Dermis microvascular lymphatic vessel endothelial cell (primary cell): ENCODE measurements at regions not wholly inside any gene's neighbourhood (a gene's known extent, or its start where the extent isn't known, plus 50 kb on each side); places are given as distances from the start of the nearest gene placed in this dataset.
A peak's percentile ranks its signal among the peaks of the same experiment; 100 is the strongest.
"Not testable (repeated sequence)": the region's sequence is repeated elsewhere in the genome, so short reads cannot be mapped to it uniquely, and the experiment has no call there.

ENCODE experiments used
- DNase-seq, 2 donors: peaks; one replicate each; pipeline versions ENCODE4 v3.0.0 to v3.0.0-alpha.2; 2010; ENCODE audit warnings: low read depth in 2 of 2

GRCh38 chr7:149683181-149683580, 90.2 kb downstream of the ZNF467 start:
- no peak for DNase-seq

DNA sequence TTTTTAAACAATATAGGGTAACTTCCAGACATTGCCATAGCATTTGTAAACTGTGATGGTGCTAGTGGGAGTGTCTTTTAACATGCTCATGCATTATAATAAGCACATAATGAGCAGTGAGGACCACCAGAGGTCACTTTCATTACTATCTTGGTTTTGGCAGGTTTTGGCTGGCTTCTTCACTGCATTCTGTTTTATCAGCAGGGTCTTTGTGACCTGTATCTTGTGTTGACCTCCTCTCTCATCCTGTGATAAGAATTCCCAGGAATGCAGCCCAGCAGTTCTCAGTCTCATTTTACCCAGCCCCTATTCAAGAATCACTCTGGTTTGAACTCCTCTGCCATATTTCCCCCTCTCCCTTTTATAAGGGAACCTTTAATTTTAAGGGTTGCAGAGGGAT, 91.3 kb downstream of the ZNF467 start:
- no peak for DNase-seq

DNA sequence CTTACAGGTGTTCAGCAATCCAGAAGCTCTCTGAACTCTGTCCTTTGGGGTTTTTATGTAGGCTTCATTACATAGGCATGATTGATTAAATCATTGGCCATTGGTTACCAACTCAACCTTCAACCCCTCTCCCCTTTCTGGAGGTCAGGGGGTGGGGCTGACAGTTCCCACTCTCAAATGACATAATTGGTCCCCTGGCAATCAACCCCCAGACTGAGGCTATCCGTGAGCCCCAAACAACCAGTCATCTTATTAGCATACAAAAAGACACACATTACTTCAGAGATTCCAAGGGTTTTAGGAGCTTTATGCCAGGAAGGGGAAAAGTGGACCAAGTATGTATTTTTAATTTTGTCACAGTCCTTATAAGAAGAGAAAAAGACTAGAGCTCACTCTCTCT, 92.1 kb downstream of the ZNF467 start:
- DNase-seq = no peak

GRCh38 chr7:149680331-149681025, 92.9 kb downstream of the ZNF467 start:
- DNase-seq = no peak

DNA sequence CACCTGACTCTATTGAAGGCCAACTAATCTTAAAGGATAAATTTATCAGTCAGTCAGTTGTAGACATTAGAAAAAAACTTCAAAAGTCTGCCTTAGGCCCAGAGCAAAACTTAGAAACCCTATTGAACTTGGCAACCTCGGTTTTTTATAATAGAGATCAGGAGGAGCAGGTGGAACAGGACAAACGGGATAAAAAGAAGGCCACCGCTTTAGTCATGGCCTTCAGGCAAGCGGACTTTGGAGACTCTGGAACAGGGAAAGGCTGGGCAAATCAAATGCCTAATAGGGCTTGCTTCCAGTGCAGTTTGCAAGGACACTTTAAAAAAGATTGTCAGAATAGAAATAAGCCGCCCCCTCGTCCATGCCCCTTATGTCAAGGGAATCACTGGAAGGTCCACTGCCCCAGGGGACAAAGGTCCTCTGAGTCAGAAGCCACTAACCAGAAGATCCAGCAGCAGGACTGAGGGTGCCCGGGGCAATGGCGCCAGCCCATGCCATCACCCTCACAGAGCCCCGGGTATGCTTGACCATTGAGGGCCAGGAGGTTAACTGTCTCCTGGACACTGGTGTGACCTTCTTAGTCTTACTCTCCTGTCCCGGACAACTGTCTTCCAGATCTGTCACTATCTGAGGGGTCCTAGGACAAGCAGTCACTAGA, 98.5 kb downstream of the ZNF467 start:
- not testable (repeated sequence) for DNase-seq

DNA sequence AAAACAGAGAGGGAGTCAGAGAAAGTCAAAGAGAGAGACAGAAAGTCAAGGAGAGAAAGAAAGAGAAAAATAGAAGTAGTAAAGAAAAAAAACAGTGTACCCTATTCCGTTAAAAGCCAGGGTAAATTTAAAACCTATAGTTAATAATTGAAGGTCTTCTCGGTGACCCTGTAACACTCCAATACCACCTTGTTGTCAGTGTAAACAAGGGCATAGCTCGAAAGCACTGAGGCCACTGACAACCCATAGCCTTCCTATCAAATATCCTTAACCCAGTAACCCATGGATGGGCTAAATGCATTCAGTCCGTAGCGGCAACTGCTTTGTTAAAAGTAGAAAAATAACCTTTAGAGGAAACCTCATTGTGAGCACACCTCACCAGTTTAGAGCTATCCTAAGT, 100.4 kb downstream of the ZNF467 start:
- no peak for DNase-seq

DNA sequence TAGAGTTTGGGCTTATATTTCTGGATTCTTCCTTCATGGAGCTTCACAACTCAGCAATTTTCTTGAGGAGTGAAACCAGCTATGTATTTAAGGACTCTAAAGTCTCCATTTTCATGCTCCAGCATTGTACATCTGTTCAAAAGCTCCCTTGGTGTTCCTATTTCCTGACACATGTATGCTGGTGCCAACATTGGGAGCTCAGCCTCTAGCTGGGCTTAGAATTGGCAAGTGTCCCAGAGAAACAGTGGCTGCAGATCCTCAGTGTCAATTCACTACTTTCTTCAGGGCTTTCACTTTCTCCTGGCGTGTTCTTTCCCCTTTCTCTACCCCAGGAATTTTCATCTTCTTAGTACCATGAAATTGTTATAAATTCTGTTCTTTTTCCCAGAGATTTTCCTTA, 103.1 kb downstream of the ZNF467 start:
- peak in 1 of 2 donors; percentile 32 for DNase-seq

GRCh38 chr7:149669121-149669818, 104.1 kb downstream of the ZNF467 start:
- peak in 1 of 2 donors; percentile 11 for DNase-seq

DNA sequence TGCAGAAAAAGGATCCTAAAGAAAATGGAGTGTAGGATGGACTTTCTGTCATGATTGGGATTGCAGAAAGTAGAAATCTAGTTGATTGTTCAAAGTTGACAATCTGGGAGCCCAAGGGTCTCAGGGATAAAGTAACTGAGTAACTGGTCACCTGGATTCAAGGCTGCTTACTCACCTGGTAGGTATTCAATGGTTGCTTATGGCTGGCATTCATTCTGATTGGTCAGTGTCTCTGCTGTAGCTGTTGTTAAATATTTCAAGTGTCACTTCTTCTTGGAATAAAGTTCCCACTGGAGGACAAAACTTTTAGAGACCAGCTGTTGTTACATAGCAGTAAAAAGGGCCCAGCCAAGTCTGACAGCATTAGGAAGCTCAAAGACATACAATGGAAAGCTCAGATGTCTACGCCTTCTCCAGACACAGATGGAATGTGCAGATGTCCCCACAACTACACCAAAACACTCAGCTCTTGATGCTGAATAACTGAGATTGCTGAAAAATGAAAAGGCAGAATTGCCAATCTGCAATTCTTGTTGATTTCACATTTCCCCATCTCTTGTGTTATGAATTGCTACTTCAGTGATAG, 106.9 kb downstream of the ZNF467 start:
- no peak for DNase-seq

DNA sequence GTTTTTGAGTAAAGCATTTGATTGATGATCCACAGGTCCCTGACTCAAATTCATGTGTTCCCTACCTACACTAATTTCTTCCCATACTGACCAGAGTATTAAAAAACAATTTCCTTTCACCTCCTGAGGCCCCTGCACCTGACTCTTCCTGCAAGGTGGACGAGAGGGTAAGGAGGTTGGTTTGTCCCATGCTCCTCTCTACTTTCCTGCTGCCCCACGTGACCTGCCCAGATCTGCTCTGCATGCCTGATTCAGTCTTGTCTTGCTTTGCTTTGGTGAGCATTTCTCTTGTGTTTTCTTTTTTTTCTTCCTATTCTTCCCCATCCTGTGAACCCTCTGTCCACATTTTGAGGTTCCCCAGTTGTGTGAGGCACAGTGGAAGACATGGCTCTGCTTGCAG, 107.8 kb downstream of the ZNF467 start:
- not testable (repeated sequence) for DNase-seq

- no peak for DNase-seq
Observed at GRCh38 chr7:149664666-149665065, 108.7 kb downstream of the ZNF467 start.

DNA sequence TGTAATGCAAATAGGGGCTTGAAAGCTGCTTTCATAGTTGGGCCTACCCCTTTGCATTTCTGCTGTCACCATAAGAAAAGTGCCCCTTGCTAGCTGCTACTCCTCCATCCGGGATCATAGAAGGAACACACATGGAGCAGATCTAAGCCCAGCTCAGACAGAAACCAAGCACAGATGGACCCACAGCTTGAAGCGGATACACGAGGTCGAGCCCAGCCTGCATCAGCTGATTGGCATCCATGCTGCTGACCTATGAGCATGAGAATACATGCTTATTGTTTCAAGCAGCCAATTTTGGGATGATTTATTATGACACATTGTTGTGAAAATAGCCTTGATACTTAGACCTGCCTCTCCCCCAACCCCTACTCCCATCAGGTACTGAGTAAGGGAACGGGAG, 109.2 kb downstream of the ZNF467 start:
- no peak for DNase-seq

GRCh38 chr7:149662591-149663095, 110.7 kb downstream of the ZNF467 start:
- peak; percentile 44 to 64 for DNase-seq

DNA sequence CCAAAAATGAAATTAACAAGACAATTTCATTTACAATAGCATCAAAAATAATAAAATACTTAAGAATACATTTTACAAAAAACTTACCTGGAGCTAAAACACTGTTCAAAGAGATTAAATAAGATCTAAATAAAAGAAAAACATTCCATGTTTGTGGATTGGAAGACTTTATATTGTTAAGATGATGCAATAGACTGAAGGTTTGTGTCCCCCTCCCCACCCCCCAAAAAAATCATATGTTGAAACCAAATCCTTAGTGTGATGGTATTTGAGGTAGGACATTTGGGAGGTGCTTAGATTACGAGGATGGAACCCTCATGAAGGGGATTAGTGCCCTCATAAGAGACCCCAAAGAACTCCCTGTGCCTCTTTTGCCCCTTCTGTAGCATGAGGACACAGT, 117.6 kb downstream of the ZNF467 start:
- no peak for DNase-seq

- no peak for DNase-seq
Observed at GRCh38 chr7:149654588-149654987, 118.8 kb downstream of the ZNF467 start.

- peak; percentile 24 to 40 for DNase-seq
Observed at GRCh38 chr7:149650190-149650589, 123.2 kb downstream of the ZNF467 start.

- no peak for DNase-seq
Observed at GRCh38 chr7:149644754-149645153, 128.6 kb downstream of the ZNF467 start.

- DNase-seq = no peak
Observed at GRCh38 chr7:149642589-149642988, 130.8 kb downstream of the ZNF467 start.

DNA sequence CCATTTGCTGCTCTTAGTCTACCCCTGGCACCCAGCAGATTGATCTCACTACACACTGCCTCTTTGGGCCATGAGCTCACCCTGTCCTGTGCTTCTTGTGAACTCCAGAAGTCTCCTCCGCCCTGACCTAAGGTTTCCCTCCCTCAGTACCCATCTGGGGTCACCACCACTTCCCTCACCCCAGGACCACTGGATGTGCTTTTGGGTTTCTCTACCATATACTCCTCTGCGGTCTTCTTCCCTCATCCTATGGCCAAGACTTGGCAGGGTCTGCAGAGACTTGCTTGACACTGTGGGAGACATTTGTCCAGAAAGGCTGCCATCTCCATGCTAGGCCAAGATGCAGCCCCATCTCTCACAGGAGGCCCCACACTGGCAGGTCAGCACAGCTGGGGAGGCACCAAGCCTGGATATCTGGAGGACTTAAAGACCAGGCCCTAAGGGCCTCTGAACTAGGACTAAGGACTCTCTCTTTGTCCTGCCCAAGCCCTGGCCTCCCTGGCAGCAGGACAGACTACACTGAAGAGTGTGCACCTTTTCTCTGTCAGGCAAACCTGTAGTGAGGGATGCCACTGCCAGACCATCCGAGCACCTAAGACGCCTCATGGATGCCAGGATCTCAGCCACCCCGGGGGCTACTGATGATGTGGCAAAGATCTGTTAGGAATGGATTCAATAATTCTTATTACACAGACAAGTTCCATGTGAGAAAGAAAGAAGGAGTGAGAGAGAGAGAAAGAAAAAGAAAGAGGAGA, 134.6 kb downstream of the ZNF467 start:
- no peak for DNase-seq

- DNase-seq = no peak
Observed at GRCh38 chr7:149637911-149638565, 135.3 kb downstream of the ZNF467 start.
